Fibroblast of villous mesenchyme (primary cell): ENCODE measurements at regions not wholly inside any gene's neighbourhood (a gene's known extent, or its start where the extent isn't known, plus 50 kb on each side); places are given as distances from the start of the nearest gene placed in this dataset.

Source experiments
- DNase-seq: peaks from one replicate; pipeline ENCODE4 v3.0.0-alpha.2; 2010; ENCODE audit warnings: low read depth
- H3K4me3 ChIP-seq: 2 replicates; pipeline ENCODE4 v1.5.1; 2011; ENCODE audit warnings: low read depth, mild to moderate bottlenecking, low read length
- TF ChIP-seq, protein P1 (sequence below): IDR thresholded peaks from 2 replicates; pipeline ENCODE4 v1.5.1; 2012; ENCODE audit warnings: low read depth, mild to moderate bottlenecking, low read length; ENCODE audit not compliant: insufficient read depth

- TF ChIP-seq, protein P1, sequence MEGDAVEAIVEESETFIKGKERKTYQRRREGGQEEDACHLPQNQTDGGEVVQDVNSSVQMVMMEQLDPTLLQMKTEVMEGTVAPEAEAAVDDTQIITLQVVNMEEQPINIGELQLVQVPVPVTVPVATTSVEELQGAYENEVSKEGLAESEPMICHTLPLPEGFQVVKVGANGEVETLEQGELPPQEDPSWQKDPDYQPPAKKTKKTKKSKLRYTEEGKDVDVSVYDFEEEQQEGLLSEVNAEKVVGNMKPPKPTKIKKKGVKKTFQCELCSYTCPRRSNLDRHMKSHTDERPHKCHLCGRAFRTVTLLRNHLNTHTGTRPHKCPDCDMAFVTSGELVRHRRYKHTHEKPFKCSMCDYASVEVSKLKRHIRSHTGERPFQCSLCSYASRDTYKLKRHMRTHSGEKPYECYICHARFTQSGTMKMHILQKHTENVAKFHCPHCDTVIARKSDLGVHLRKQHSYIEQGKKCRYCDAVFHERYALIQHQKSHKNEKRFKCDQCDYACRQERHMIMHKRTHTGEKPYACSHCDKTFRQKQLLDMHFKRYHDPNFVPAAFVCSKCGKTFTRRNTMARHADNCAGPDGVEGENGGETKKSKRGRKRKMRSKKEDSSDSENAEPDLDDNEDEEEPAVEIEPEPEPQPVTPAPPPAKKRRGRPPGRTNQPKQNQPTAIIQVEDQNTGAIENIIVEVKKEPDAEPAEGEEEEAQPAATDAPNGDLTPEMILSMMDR: no peak
- H3K4me3 ChIP-seq: no peak overlapping the region
- DNase-seq: no peak
Measured at GRCh38 chr16:8372141-8372540, 218.2 kb downstream of the TMEM114 start.

GRCh38 chr16:8370374-8371270 lies 219.7 kb downstream of the TMEM114 start:
- TF ChIP-seq, protein P1: no peak
- H3K4me3 ChIP-seq: no peak overlapping the region
- no peak for DNase-seq

DNA sequence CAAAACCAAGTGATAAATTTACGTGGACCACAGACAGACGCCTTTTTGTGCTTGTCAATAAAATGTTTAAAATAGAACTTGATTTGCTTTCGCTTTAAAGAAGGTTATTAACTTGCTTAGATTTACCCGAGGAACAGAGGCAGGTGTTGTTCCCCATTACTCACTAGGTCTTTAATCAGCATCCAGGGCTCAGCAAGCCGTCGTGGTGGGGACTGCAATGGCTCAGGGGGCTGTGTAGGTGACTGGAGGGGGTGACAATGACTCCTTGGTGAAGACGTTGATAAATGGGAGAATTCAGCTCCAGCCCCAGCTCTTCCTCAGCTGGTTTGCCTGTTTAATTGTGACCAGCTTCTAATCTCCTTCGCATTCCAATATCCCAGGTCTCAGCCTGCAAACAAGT lies 231.4 kb downstream of the TMEM114 start:
- TF ChIP-seq, protein P1: no peak
- DNase-seq: no peak
- no peak overlapping the region for H3K4me3 ChIP-seq

GRCh38 chr16:8355675-8356074 lies 234.6 kb downstream of the TMEM114 start:
- TF ChIP-seq, protein P1: no peak
- no peak for DNase-seq
- no peak overlapping the region for H3K4me3 ChIP-seq

GRCh38 chr16:8346294-8346693 lies 244.0 kb downstream of the TMEM114 start:
- TF ChIP-seq, protein P1: no peak
- H3K4me3 ChIP-seq: no peak overlapping the region

DNA sequence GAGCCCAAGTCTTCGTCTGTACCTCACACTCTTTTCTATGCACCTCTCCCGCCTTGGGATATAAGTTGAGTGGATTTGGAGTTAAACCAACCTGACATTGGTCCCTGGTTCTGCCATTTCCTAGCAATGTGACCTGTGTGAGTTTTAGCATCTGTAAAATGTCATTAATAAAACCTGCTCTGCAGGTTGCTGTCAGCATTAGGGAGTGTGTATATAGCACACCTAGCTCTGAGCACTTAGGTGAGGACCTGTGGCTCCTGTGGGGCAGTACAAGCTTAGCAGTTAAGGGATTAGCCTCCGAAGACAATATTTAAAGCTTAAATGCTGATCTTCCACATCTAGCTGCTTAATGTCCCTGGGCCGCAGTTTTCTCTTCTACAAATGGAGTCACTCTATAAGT lies 248.0 kb downstream of the TMEM114 start:
- no peak for DNase-seq
- no peak overlapping the region for H3K4me3 ChIP-seq
- TF ChIP-seq, protein P1: no peak

More at GRCh38 chr16:8346294-8346693, 244.0 kb downstream of the TMEM114 start:
- no peak for DNase-seq
